Lower leg skin (tissue), 3 donors: ENCODE measurements at regions not wholly inside any gene's neighbourhood (a gene's known extent, or its start where the extent isn't known, plus 50 kb on each side); places are given as distances from the start of the nearest gene placed in this dataset.

Experiments used
- POLR2A ChIP-seq, 2 donors: fragments of 450-650 bp; IDR thresholded peaks; one replicate each; pipeline ENCODE4 v1.6.1; 2016 to 2017; ENCODE audit warnings: antibody characterized with exemption in 2 of 2, mild to moderate bottlenecking in 1 of 2, moderate library complexity in 1 of 2
- TF ChIP-seq, protein P1 (sequence below), 3 donors: fragments of 450-650 bp; IDR thresholded peaks; one replicate each; pipeline ENCODE4 v1.5.1; 2016; ENCODE audit warnings: antibody characterized with exemption in 3 of 3, mild to moderate bottlenecking in 3 of 3, moderate library complexity in 2 of 3

DNA sequence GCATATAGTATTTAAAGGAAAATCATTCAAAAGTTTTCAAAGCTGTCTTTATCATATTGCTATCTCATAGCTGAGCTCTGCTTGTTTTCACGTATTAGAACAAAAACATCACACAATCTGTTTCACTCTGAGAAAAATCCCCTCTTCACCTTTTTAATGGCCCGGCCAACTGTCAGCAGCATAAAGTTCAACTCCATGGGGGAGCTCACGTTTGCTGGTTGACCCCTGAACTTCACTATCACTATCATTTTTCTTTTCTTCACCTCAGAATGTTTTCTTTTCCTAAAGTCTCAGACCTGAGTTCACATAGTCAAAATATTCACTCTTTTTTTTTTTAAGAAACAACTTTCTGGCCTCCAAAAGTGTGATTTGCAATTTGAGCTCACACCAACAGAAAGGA lies 374.4 kb upstream of the MARCKS start:
- TF ChIP-seq, protein P1, sequence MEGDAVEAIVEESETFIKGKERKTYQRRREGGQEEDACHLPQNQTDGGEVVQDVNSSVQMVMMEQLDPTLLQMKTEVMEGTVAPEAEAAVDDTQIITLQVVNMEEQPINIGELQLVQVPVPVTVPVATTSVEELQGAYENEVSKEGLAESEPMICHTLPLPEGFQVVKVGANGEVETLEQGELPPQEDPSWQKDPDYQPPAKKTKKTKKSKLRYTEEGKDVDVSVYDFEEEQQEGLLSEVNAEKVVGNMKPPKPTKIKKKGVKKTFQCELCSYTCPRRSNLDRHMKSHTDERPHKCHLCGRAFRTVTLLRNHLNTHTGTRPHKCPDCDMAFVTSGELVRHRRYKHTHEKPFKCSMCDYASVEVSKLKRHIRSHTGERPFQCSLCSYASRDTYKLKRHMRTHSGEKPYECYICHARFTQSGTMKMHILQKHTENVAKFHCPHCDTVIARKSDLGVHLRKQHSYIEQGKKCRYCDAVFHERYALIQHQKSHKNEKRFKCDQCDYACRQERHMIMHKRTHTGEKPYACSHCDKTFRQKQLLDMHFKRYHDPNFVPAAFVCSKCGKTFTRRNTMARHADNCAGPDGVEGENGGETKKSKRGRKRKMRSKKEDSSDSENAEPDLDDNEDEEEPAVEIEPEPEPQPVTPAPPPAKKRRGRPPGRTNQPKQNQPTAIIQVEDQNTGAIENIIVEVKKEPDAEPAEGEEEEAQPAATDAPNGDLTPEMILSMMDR (IDR thresholded peaks at IDR 0.05) = no peak
- no peak for TF ChIP-seq POLR2A (IDR thresholded peaks at IDR 0.05)
